ENCODE measurements at regions not wholly inside any gene's neighbourhood (a gene's known extent, or its start where the extent isn't known, plus 50 kb on each side); places are given as distances from the start of the nearest gene placed in this dataset.
A peak's percentile ranks its signal among the peaks of the same experiment; 100 is the strongest.

DNA sequence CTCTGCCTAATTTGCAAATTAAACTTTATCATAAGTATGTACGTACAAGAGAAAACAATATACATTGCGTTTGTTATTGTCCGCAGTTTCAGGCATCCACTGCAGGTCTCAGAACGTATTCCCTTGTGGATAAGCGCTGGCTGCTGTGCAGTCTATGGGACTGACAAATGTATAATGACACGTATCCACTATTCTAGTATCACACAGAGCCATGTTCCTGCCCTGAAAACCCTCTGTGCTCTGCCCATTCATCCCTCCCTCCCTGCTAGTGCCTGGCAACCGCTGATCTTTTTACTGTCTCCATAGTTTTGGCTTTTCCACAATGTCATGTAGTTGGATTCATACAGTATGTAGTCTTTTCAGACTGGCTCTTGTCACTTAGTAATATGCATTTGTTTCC is 179.4 kb downstream of the MAF start:
- peaks cover 15 to 19% (median 18%) of the 10 kb centered on the region in 3 donors for H3K4me1 Mint-ChIP-seq
- Histone ChIP-seq H3K27me3 (replicated peaks in 1 of 2; ENCODE audit: control insufficient read depth in 2 of 2, extremely low read depth in 1 of 2, insufficient read depth in 2 of 2, low read length in 1 of 2) (no peaks in the 10 kb centered on the region), H3K36me3 (ENCODE audit: control insufficient read depth in 2 of 2, extremely low read depth in 1 of 2, insufficient read depth in 1 of 2, low read length in 1 of 2) (no peaks in the 10 kb centered on the region), H3K4me3 (ENCODE audit: control insufficient read depth in 1 of 2, extremely low read depth in 1 of 2, low read length in 1 of 2) (no peak overlapping the region), H3K9me3 (no peaks in the 10 kb centered on the region), H3K4me1 (ENCODE audit: control insufficient read depth in 1 of 2, extremely low read depth in 1 of 2, insufficient read depth in 2 of 2, low read length in 2 of 2) (peaks cover 8 to 16% of the 10 kb centered on the region in 2 experiments), H3K27ac (ENCODE audit: low read length) (no peak overlapping the region)
- no peaks in the 10 kb centered on the region for H3K36me3 Mint-ChIP-seq
- DNase-seq (no peak), ATAC-seq (replicated peaks in 1 of 4) (no peak)
- CTCF ChIA-PET, result interaction anchor here in 1 of 2 donors (0.6 kb wide), 1 partner anchor 172 kb away, joined by 3 read pairs; no protein-coding TSS in a partner anchor
- no peak overlapping the region for H3K27ac Mint-ChIP-seq
- WGBS (ENCODE audit: insufficient coverage), result 100% methylated on average over 2 of the region's 7 CpGs
- no peak overlapping the region for H3K4me3 Mint-ChIP-seq
- peaks cover 0 to 4% of the 10 kb centered on the region in 2 donors for H3K27me3 Mint-ChIP-seq
- H3K9me3 Mint-ChIP-seq, result no peaks in the 10 kb centered on the region
- POLR2A ChIA-PET, result no interaction called here

DNA sequence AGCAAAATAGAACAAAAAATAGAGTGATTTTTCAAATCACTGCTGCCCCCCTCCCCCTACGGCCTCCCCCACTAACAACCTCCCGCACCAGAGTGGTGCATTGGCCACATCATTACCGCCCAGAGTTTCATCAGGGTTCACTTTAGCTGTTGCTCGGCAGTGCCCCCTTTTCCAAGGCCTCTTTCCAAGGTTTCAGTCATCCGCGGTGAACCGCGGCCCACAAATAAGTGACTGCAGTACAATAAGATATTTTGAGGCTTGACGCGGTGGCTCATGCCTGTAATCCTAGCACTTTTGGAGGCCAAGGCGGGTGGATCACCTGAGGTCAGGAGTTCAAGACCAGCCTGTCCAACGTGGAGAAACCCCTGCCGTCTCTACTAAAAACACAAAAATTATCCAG is 180.0 kb downstream of the MAF start:
- Mint-ChIP-seq H3K27me3 (peaks cover 0 to 4% of the 10 kb centered on the region in 2 donors), H3K4me3 (no peak overlapping the region), H3K4me1 (peaks cover 22 to 25% (median 24%) of the 10 kb centered on the region in 3 donors), H3K9me3 (no peaks in the 10 kb centered on the region), H3K36me3 (no peaks in the 10 kb centered on the region), H3K27ac (no peak overlapping the region)
- 96% methylated on average over 11 of the region's 13 CpGs for whole genome bisulfite sequencing (ENCODE audit: insufficient coverage)
- Histone ChIP-seq H3K4me1 (ENCODE audit: control insufficient read depth in 1 of 2, extremely low read depth in 1 of 2, insufficient read depth in 2 of 2, low read length in 2 of 2) (peaks cover 14 to 22% of the 10 kb centered on the region in 2 experiments), H3K4me3 (ENCODE audit: control insufficient read depth in 1 of 2, extremely low read depth in 1 of 2, low read length in 1 of 2) (no peak overlapping the region), H3K36me3 (ENCODE audit: control insufficient read depth in 2 of 2, extremely low read depth in 1 of 2, insufficient read depth in 1 of 2, low read length in 1 of 2) (no peaks in the 10 kb centered on the region), H3K27me3 (replicated peaks in 1 of 2; ENCODE audit: control insufficient read depth in 2 of 2, extremely low read depth in 1 of 2, insufficient read depth in 2 of 2, low read length in 1 of 2) (no peaks in the 10 kb centered on the region), H3K9me3 (no peaks in the 10 kb centered on the region), H3K27ac (ENCODE audit: low read length) (no peak overlapping the region)
- POLR2A ChIA-PET, result interaction anchor here in 1 of 2 donors (0.6 kb wide), 1 partner anchor 81 kb away, joined by 6 read pairs; no protein-coding TSS in a partner anchor
- CTCF ChIA-PET, result no interaction called here
- DNase-seq, result no peak
- ATAC-seq (replicated peaks in 1 of 4), result no peak

GRCh38 chr16:79419148-79419547 is 181.4 kb downstream of the MAF start:
- CTCF ChIA-PET, result no interaction called here
- Mint-ChIP-seq H3K4me1 (peaks cover 30 to 38% (median 38%) of the 10 kb centered on the region in 3 donors), H3K27ac (no peak overlapping the region), H3K27me3 (peaks cover 0 to 4% of the 10 kb centered on the region in 2 donors), H3K9me3 (no peaks in the 10 kb centered on the region), H3K4me3 (no peak overlapping the region), H3K36me3 (no peaks in the 10 kb centered on the region)
- Histone ChIP-seq H3K4me1 (ENCODE audit: control insufficient read depth in 1 of 2, extremely low read depth in 1 of 2, insufficient read depth in 2 of 2, low read length in 2 of 2) (peaks cover 17 to 29% of the 10 kb centered on the region in 2 experiments), H3K27me3 (replicated peaks in 1 of 2; ENCODE audit: control insufficient read depth in 2 of 2, extremely low read depth in 1 of 2, insufficient read depth in 2 of 2, low read length in 1 of 2) (no peaks in the 10 kb centered on the region), H3K9me3 (no peaks in the 10 kb centered on the region), H3K36me3 (ENCODE audit: control insufficient read depth in 2 of 2, extremely low read depth in 1 of 2, insufficient read depth in 1 of 2, low read length in 1 of 2) (no peaks in the 10 kb centered on the region), H3K27ac (ENCODE audit: low read length) (no peak overlapping the region), H3K4me3 (ENCODE audit: control insufficient read depth in 1 of 2, extremely low read depth in 1 of 2, low read length in 1 of 2) (no peak overlapping the region)
- DNase-seq (no peak), ATAC-seq (replicated peaks in 1 of 4) (no peak)
- 90% methylated on average over 3 of the region's 6 CpGs for WGBS (ENCODE audit: insufficient coverage)
- POLR2A ChIA-PET, result no interaction called here

DNA sequence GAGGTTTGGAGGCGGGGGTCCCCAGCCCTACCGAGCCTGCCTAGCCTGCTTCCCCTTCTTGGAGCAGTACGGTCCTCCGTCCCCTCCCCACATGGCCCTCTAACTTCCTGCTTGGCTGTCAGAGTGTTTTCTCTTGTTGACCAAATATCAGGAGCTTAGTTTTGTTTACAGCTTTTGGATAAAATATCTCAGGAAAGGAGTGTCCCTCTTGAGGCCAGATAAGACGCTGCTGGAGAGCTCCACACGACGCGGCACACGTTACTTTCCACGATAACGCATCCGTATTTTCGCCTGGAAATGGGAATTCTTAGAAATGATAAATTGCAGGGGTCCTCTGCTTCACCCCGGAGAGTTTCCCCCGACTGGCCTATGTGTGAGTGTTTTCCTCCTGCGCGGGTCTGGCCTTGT is 182.9 kb downstream of the MAF start:
- H3K27ac ChIP-seq (ENCODE audit: low read length), result no peak overlapping the region
- no peak overlapping the region for H3K4me3 Mint-ChIP-seq
- H3K4me1 Mint-ChIP-seq, result peaks cover 36 to 43% (median 41%) of the 10 kb centered on the region in 3 donors
- H3K27me3 ChIP-seq (replicated peaks in 1 of 2; ENCODE audit: control insufficient read depth in 2 of 2, extremely low read depth in 1 of 2, insufficient read depth in 2 of 2, low read length in 1 of 2), result no peaks in the 10 kb centered on the region
- H3K4me3 ChIP-seq (ENCODE audit: control insufficient read depth in 1 of 2, extremely low read depth in 1 of 2, low read length in 1 of 2), result no peak overlapping the region
- DNase-seq (no peak), ATAC-seq (replicated peaks in 1 of 4) (no peak)
- ChIA-PET CTCF (no interaction called here), POLR2A (no interaction called here)
- no peaks in the 10 kb centered on the region for H3K36me3 Mint-ChIP-seq
- WGBS (ENCODE audit: insufficient coverage), result 83% methylated on average over 6 of the region's 17 CpGs
- H3K9me3 Mint-ChIP-seq, result no peaks in the 10 kb centered on the region
- peaks cover 17 to 29% of the 10 kb centered on the region in 2 experiments for H3K4me1 ChIP-seq (ENCODE audit: control insufficient read depth in 1 of 2, extremely low read depth in 1 of 2, insufficient read depth in 2 of 2, low read length in 2 of 2)
- H3K27ac Mint-ChIP-seq, result no peak overlapping the region
- peaks cover 0 to 4% of the 10 kb centered on the region in 2 donors for H3K27me3 Mint-ChIP-seq
- H3K9me3 ChIP-seq, result no peaks in the 10 kb centered on the region
- no peaks in the 10 kb centered on the region for H3K36me3 ChIP-seq (ENCODE audit: control insufficient read depth in 2 of 2, extremely low read depth in 1 of 2, insufficient read depth in 1 of 2, low read length in 1 of 2)

DNA sequence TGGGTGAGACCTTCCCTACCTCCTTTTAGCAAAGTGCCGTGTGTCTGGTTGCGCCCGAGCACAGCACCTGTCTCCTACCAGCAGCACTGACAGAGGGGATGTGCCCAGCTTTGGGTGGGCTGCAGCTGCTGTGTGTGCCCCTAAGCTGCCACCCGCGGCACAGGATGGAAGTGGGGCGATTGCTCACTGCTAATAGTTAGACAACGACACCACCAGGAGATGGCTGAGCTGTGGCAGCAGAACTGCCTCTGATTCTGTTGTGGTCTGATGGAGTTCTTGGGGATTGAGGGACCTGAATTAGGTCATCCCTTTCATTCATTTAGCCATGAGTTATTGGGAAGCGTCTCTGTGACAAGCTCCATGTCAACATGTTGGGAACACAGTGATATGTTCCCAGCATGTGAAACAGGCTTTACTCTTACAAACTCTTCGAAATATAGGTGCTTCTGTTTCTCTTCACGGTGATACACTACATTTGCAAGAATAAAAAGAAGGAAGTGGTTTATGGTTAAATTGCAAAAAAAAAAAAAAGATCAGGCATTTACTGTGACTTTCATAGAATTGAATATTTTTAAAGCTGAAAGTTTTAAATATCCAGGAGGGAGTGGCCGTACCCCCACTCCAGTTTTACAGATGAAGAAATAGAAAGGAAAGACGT is 184.4 kb downstream of the MAF start:
- Mint-ChIP-seq H3K27me3 (peaks cover 0 to under 1% of the 10 kb centered on the region in 2 donors), H3K4me3 (peak overlapping the region; percentile 37 to 59 (median 59)), H3K9me3 (no peaks in the 10 kb centered on the region), H3K36me3 (no peaks in the 10 kb centered on the region), H3K27ac (peak overlapping the region; percentile 72 to 77), H3K4me1 (peaks cover 38 to 50% (median 41%) of the 10 kb centered on the region in 3 donors)
- CTCF ChIA-PET, result interaction anchor here (0.6 kb wide), 3 partner anchors 185 to 1690 kb away, joined by 3 to 4 read pairs (median 3); no protein-coding TSS in a partner anchor
- ATAC-seq (replicated peaks in 1 of 4), result peak; percentile 64 to 80 (median 67)
- H3K36me3 ChIP-seq (ENCODE audit: control insufficient read depth in 2 of 2, extremely low read depth in 1 of 2, insufficient read depth in 1 of 2, low read length in 1 of 2), result no peaks in the 10 kb centered on the region
- peak overlapping the region; percentile 52 for H3K27ac ChIP-seq (ENCODE audit: low read length)
- peaks cover 17 to 29% of the 10 kb centered on the region in 2 experiments for H3K4me1 ChIP-seq (ENCODE audit: control insufficient read depth in 1 of 2, extremely low read depth in 1 of 2, insufficient read depth in 2 of 2, low read length in 2 of 2)
- DNase-seq, result peak in 24 of 35 experiments; percentile 1 to 35 (median 10)
- no peaks in the 10 kb centered on the region for H3K9me3 ChIP-seq
- POLR2A ChIA-PET, result interaction anchor here (0.6 kb wide), 2 partner anchors 13 to 31 kb away, joined by 3 read pairs; no protein-coding TSS in a partner anchor
- WGBS (ENCODE audit: insufficient coverage), result 46% methylated on average over 5 of the region's 12 CpGs
- no peaks in the 10 kb centered on the region for H3K27me3 ChIP-seq (replicated peaks in 1 of 2; ENCODE audit: control insufficient read depth in 2 of 2, extremely low read depth in 1 of 2, insufficient read depth in 2 of 2, low read length in 1 of 2)
- peak overlapping the region in 1 of 2 donors; percentile 44 for H3K4me3 ChIP-seq (ENCODE audit: control insufficient read depth in 1 of 2, extremely low read depth in 1 of 2, low read length in 1 of 2)

DNA sequence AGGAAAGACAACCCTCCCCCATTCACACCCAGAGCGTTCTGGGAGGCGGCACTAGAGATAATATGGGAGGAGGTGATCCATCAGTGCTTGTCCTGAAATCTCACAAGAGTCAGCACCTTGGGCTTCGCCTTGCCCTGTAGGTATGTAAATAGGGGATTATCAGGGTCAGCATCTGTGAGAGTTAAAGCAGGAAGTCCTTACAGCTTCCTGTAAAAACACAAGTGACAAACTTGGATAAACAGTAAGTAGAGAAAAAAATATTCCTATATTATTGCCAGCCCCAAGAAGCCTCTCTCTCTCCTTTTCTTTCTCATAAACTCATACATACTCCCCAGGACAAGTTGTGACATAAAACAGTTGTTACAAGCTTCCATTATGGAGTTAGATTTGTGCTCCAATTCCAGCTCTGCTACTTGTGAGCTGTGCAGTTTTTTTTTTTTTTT is 187.7 kb downstream of the MAF start:
- DNase-seq (no peak), ATAC-seq (replicated peaks in 1 of 4) (no peak)
- CTCF ChIA-PET, result no interaction called here
- POLR2A ChIA-PET, result no interaction called here
- H3K27me3 Mint-ChIP-seq, result no peaks in the 10 kb centered on the region
- Histone ChIP-seq H3K4me1 (ENCODE audit: control insufficient read depth in 1 of 2, extremely low read depth in 1 of 2, insufficient read depth in 2 of 2, low read length in 2 of 2) (peaks cover 17 to 29% of the 10 kb centered on the region in 2 experiments), H3K9me3 (no peaks in the 10 kb centered on the region), H3K27ac (ENCODE audit: low read length) (no peak overlapping the region), H3K27me3 (replicated peaks in 1 of 2; ENCODE audit: control insufficient read depth in 2 of 2, extremely low read depth in 1 of 2, insufficient read depth in 2 of 2, low read length in 1 of 2) (no peaks in the 10 kb centered on the region), H3K4me3 (ENCODE audit: control insufficient read depth in 1 of 2, extremely low read depth in 1 of 2, low read length in 1 of 2) (no peak overlapping the region), H3K36me3 (ENCODE audit: control insufficient read depth in 2 of 2, extremely low read depth in 1 of 2, insufficient read depth in 1 of 2, low read length in 1 of 2) (no peaks in the 10 kb centered on the region)
- no peaks in the 10 kb centered on the region for H3K9me3 Mint-ChIP-seq
- no peaks in the 10 kb centered on the region for H3K36me3 Mint-ChIP-seq
- WGBS (ENCODE audit: insufficient coverage), result no CpG with 5 or more reads among the region's 3 CpGs
- peaks cover 37 to 48% (median 39%) of the 10 kb centered on the region in 3 donors for H3K4me1 Mint-ChIP-seq
- H3K4me3 Mint-ChIP-seq, result no peak overlapping the region
- H3K27ac Mint-ChIP-seq, result no peak overlapping the region
